ENCODE measurements at regions not wholly inside any gene's neighbourhood (a gene's known extent, or its start where the extent isn't known, plus 50 kb on each side); places are given as distances from the start of the nearest gene placed in this dataset.

- TF ChIP-seq CTCF (IDR thresholded peaks at IDR 0.05) (peak; percentile 54), ZFX (IDR thresholded peaks at IDR 0.05; ENCODE audit: borderline replicate concordance) (no peak)
Measured at GRCh38 chrX:3940000-3940610, 226.7 kb upstream of the PRKX start.
